ENCODE measurements at regions not wholly inside any gene's neighbourhood (a gene's known extent, or its start where the extent isn't known, plus 50 kb on each side); places are given as distances from the start of the nearest gene placed in this dataset.
"Not testable (repeated sequence)": the region's sequence is repeated elsewhere in the genome, so short reads cannot be mapped to it uniquely, and the experiment has no call there.

GRCh38 chr9:41787270-41787669 is 342.0 kb downstream of the CNTNAP3B start:
- H3K4me1 ChIP-seq (ENCODE audit: insufficient read depth, insufficient read length); H3K9ac ChIP-seq (ENCODE audit: insufficient read length, low read depth); H3K9me3 ChIP-seq (ENCODE audit: insufficient read depth, low read length); H3K27me3 ChIP-seq (ENCODE audit: insufficient read depth, insufficient read length); H3K36me3 ChIP-seq (ENCODE audit: insufficient read depth, insufficient read length, low read length); DNase-seq (ENCODE audit: low read depth, low spot score); H3K4me3 ChIP-seq (ENCODE audit: insufficient read length, low read depth): not testable (repeated sequence)

- H3K36me3 ChIP-seq (ENCODE audit: insufficient read depth, insufficient read length, low read length); H3K4me3 ChIP-seq (ENCODE audit: insufficient read length, low read depth); DNase-seq (ENCODE audit: low read depth, low spot score): not testable (repeated sequence)
Observed at GRCh38 chr9:41784006-41784405, 345.2 kb downstream of the CNTNAP3B start.

GRCh38 chr9:41783070-41783810 is 346.0 kb downstream of the CNTNAP3B start:
- H3K4me3 ChIP-seq (ENCODE audit: insufficient read length, low read depth); H3K36me3 ChIP-seq (ENCODE audit: insufficient read depth, insufficient read length, low read length); DNase-seq (ENCODE audit: low read depth, low spot score); H3K9me3 ChIP-seq (ENCODE audit: insufficient read depth, low read length); H3K4me1 ChIP-seq (ENCODE audit: insufficient read depth, insufficient read length); H3K27me3 ChIP-seq (ENCODE audit: insufficient read depth, insufficient read length); H3K9ac ChIP-seq (ENCODE audit: insufficient read length, low read depth): not testable (repeated sequence)

More at GRCh38 chr9:41784006-41784405, 345.2 kb downstream of the CNTNAP3B start:
- not testable (repeated sequence) for H3K4me1 ChIP-seq (ENCODE audit: insufficient read depth, insufficient read length); H3K27me3 ChIP-seq (ENCODE audit: insufficient read depth, insufficient read length); H3K9me3 ChIP-seq (ENCODE audit: insufficient read depth, low read length); H3K9ac ChIP-seq (ENCODE audit: insufficient read length, low read depth)

- H3K36me3 ChIP-seq (ENCODE audit: insufficient read depth, insufficient read length, low read length); H3K4me3 ChIP-seq (ENCODE audit: insufficient read length, low read depth); H3K4me1 ChIP-seq (ENCODE audit: insufficient read depth, insufficient read length); H3K27me3 ChIP-seq (ENCODE audit: insufficient read depth, insufficient read length); H3K9me3 ChIP-seq (ENCODE audit: insufficient read depth, low read length); H3K9ac ChIP-seq (ENCODE audit: insufficient read length, low read depth); DNase-seq (ENCODE audit: low read depth, low spot score): not testable (repeated sequence)
Observed at GRCh38 chr9:41781899-41782298, 347.3 kb downstream of the CNTNAP3B start.

GRCh38 chr9:41779897-41780406 is 349.3 kb downstream of the CNTNAP3B start:
- H3K4me3 ChIP-seq (ENCODE audit: insufficient read length, low read depth); H3K27me3 ChIP-seq (ENCODE audit: insufficient read depth, insufficient read length); H3K36me3 ChIP-seq (ENCODE audit: insufficient read depth, insufficient read length, low read length); H3K9me3 ChIP-seq (ENCODE audit: insufficient read depth, low read length); H3K9ac ChIP-seq (ENCODE audit: insufficient read length, low read depth); DNase-seq (ENCODE audit: low read depth, low spot score); H3K4me1 ChIP-seq (ENCODE audit: insufficient read depth, insufficient read length): not testable (repeated sequence)

- H3K9me3 ChIP-seq (ENCODE audit: insufficient read depth, low read length); H3K27me3 ChIP-seq (ENCODE audit: insufficient read depth, insufficient read length); H3K4me3 ChIP-seq (ENCODE audit: insufficient read length, low read depth); H3K36me3 ChIP-seq (ENCODE audit: insufficient read depth, insufficient read length, low read length); DNase-seq (ENCODE audit: low read depth, low spot score); H3K4me1 ChIP-seq (ENCODE audit: insufficient read depth, insufficient read length); H3K9ac ChIP-seq (ENCODE audit: insufficient read length, low read depth): not testable (repeated sequence)
Observed at GRCh38 chr9:41779192-41779591, 350.0 kb downstream of the CNTNAP3B start.

DNA sequence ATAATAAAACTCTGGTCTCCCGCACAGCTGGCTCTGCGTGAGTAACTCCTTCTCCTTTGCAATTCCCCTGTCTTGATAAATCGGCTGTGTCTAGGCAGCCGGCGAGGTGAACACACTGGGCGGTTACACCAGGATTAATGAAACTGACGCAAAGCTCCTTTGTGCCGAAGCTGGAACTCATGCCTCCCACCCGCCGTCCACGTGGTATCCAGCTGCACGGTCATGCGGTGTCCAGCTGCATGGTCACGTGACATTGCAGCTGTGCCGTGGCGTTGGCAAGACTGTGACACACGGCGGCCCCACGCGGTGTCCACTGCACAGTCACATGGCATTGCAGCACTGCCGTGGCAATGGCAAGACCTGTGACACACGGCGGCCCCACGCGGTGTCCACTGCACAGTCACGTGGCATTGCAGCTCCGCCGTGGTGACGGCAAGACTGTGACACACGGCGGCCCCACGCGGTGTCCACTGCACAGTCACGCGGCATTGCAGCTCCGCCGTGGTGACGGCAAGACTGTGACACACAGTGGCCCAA is 350.6 kb downstream of the CNTNAP3B start:
- H3K9ac ChIP-seq (ENCODE audit: insufficient read length, low read depth); H3K4me3 ChIP-seq (ENCODE audit: insufficient read length, low read depth); H3K27me3 ChIP-seq (ENCODE audit: insufficient read depth, insufficient read length); H3K36me3 ChIP-seq (ENCODE audit: insufficient read depth, insufficient read length, low read length); H3K9me3 ChIP-seq (ENCODE audit: insufficient read depth, low read length); H3K4me1 ChIP-seq (ENCODE audit: insufficient read depth, insufficient read length); DNase-seq (ENCODE audit: low read depth, low spot score): not testable (repeated sequence)

DNA sequence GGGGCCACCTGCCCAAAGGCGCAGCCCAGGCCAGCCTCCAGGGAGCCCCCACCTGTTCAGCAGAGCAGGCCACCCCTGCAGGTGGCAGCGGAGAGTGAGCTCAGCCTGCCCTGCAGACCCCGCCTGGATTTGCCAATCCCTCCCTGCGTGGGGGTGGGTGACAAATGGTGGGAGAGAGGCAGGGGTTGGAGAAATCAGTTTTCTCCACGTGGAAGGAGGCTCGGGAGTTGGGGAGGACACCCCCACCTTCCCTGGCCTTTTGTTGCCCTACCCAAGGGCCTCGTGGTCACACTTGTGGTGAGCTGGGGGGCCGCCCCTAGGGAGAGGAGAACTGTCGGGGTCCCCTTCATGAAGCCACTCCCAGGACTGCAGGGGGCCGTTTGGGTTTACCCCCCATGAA is 351.7 kb downstream of the CNTNAP3B start:
- not testable (repeated sequence) for H3K27me3 ChIP-seq (ENCODE audit: insufficient read depth, insufficient read length); DNase-seq (ENCODE audit: low read depth, low spot score); H3K9ac ChIP-seq (ENCODE audit: insufficient read length, low read depth); H3K36me3 ChIP-seq (ENCODE audit: insufficient read depth, insufficient read length, low read length); H3K9me3 ChIP-seq (ENCODE audit: insufficient read depth, low read length); H3K4me3 ChIP-seq (ENCODE audit: insufficient read length, low read depth); H3K4me1 ChIP-seq (ENCODE audit: insufficient read depth, insufficient read length)

DNA sequence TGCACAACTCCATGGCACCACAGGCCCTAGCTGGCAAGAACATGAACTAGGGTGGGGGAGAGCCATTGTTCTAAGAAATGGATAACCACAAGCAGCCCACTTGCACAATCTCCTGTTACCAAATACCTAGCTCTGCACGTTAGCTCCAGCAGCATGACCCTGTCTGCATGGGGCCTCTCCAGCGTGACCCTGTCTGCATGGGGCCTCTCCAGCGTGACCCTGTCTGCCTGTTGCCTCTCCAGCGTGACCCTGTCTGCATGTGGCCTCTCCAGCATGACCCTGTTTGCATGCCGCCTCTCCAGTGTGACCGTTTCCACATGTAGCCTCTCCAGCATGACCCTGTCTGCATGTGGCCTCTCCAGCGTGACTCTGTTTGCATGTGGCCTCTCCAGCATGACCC is 356.7 kb downstream of the CNTNAP3B start:
- H3K27me3 ChIP-seq (ENCODE audit: insufficient read depth, insufficient read length); H3K4me3 ChIP-seq (ENCODE audit: insufficient read length, low read depth); H3K4me1 ChIP-seq (ENCODE audit: insufficient read depth, insufficient read length); H3K9me3 ChIP-seq (ENCODE audit: insufficient read depth, low read length); H3K9ac ChIP-seq (ENCODE audit: insufficient read length, low read depth); DNase-seq (ENCODE audit: low read depth, low spot score); H3K36me3 ChIP-seq (ENCODE audit: insufficient read depth, insufficient read length, low read length): not testable (repeated sequence)

GRCh38 chr9:41771693-41772092 is 357.5 kb downstream of the CNTNAP3B start:
- H3K9ac ChIP-seq (ENCODE audit: insufficient read length, low read depth); H3K4me3 ChIP-seq (ENCODE audit: insufficient read length, low read depth); H3K27me3 ChIP-seq (ENCODE audit: insufficient read depth, insufficient read length); H3K9me3 ChIP-seq (ENCODE audit: insufficient read depth, low read length); H3K36me3 ChIP-seq (ENCODE audit: insufficient read depth, insufficient read length, low read length); H3K4me1 ChIP-seq (ENCODE audit: insufficient read depth, insufficient read length); DNase-seq (ENCODE audit: low read depth, low spot score): not testable (repeated sequence)

DNA sequence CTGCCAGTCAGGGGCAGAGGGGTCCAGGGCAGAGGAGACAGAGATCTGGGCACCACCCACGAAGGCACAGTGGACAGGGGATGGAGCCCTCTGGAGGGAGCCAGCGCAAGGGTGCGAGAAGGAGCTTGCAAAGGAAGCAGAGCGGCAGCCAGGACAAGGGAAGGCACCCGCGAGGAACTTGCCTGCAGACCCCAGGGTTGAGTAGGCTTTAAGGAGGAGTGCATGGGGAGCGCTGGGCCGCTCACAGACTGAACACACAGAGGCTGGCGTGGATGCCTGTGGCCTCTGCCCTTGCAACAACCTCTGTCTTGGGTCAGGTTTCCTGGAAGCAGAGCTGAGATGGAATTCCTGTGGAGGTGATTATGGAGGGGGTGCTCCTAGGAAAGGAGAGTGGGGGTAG is 374.4 kb downstream of the CNTNAP3B start:
- not testable (repeated sequence) for H3K9ac ChIP-seq (ENCODE audit: insufficient read length, low read depth); H3K4me3 ChIP-seq (ENCODE audit: insufficient read length, low read depth); DNase-seq (ENCODE audit: low read depth, low spot score); H3K4me1 ChIP-seq (ENCODE audit: insufficient read depth, insufficient read length); H3K27me3 ChIP-seq (ENCODE audit: insufficient read depth, insufficient read length); H3K9me3 ChIP-seq (ENCODE audit: insufficient read depth, low read length); H3K36me3 ChIP-seq (ENCODE audit: insufficient read depth, insufficient read length, low read length)

- not testable (repeated sequence) for DNase-seq (ENCODE audit: low read depth, low spot score); H3K4me3 ChIP-seq (ENCODE audit: insufficient read length, low read depth); H3K27me3 ChIP-seq (ENCODE audit: insufficient read depth, insufficient read length); H3K9ac ChIP-seq (ENCODE audit: insufficient read length, low read depth); H3K9me3 ChIP-seq (ENCODE audit: insufficient read depth, low read length); H3K4me1 ChIP-seq (ENCODE audit: insufficient read depth, insufficient read length); H3K36me3 ChIP-seq (ENCODE audit: insufficient read depth, insufficient read length, low read length)
Observed at GRCh38 chr9:41754403-41754802, 374.8 kb downstream of the CNTNAP3B start.

Data from NT2/D1 (cell line).